ENCODE measurements at regions not wholly inside any gene's neighbourhood (a gene's known extent, or its start where the extent isn't known, plus 50 kb on each side); places are given as distances from the start of the nearest gene placed in this dataset.

DNA sequence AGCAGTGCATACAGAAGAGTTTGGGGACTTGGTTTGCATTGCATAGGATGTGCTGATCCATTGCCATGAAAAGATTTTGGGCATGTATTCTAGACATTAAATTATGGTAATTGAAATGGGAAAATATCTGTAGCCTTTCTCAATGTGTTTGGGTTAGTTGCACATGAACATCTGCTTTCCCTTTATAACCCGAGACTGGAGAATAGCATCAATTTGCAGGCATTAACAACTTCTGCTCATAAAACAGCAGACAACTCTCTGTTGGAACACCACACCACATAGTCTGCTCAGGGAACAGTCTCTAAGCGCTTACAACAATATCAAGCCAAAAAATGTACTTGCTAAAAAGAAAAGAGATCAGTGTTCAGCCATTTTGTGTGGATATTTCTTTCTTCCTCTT lies 1391.1 kb upstream of the LRRTM3 start:
- CTCF ChIA-PET (ENCODE audit: low intra/inter-chr PET ratio, low total read pairs) = no interaction called here
- no peaks in the 10 kb centered on the region for H3K36me3 ChIP-seq (replicated peaks in 1 of 2; ENCODE audit: control insufficient read depth in 1 of 2, insufficient read depth in 2 of 2, low read length in 2 of 2)
- intact Hi-C loops (cut with micrococcal nuclease; ENCODE audit: unreplicated experiment) = no loop called here
- H3K27me3 ChIP-seq (ENCODE audit: control insufficient read depth in 1 of 2, insufficient read depth in 2 of 2, low read length in 2 of 2) = no peaks in the 10 kb centered on the region; a peak in 1 of 5 replicates
- ATAC-seq (no peak), FAIRE-seq (no peak), DNase-seq (ENCODE audit: low spot score) (no peak)
- H3K4me2 ChIP-seq (ENCODE audit: low read depth, low read length) = no peak overlapping the region
- no peak for TF ChIP-seq ZNF773 (CRISPR knock-in tag; IDR thresholded peaks at IDR 0.05; ENCODE audit: borderline replicate concordance)
- no peaks in the 10 kb centered on the region for H3K9me3 ChIP-seq (ENCODE audit: low read length)
- H3K9ac ChIP-seq (ENCODE audit: insufficient read depth, low read depth, low read length) = no peak overlapping the region
- no TSS peak for BruUV-seq (replicated peaks)
- no peak overlapping the region for H2AFZ ChIP-seq (ENCODE audit: low read length)
- H3K79me2 ChIP-seq (ENCODE audit: insufficient read depth, low read length) = no peaks in the 10 kb centered on the region
- in situ Hi-C loops (cut with HindIII; ENCODE audit: extremely low pct_ligation_motif_present, low pct_unique_long_range_greater_than_20kb) = no loop called here
- no peak overlapping the region for H3K4me3 ChIP-seq (replicated peaks in 1 of 3; ENCODE audit: insufficient read depth in 1 of 3, low read depth in 2 of 3, low read length in 3 of 3)
- no peak overlapping the region for H3K27ac ChIP-seq (ENCODE audit: extremely low read length, insufficient read depth, low read length)
- POLR2A ChIA-PET = no interaction called here
- H3K4me1 ChIP-seq (ENCODE audit: insufficient read depth, low read length) = no peaks in the 10 kb centered on the region
- 23% methylated on average over 2 of the region's 2 CpGs for WGBS (ENCODE audit: low lambda C conversion rate)
- no peaks in the 10 kb centered on the region for H4K20me1 ChIP-seq (ENCODE audit: insufficient read depth, low read length)

DNA sequence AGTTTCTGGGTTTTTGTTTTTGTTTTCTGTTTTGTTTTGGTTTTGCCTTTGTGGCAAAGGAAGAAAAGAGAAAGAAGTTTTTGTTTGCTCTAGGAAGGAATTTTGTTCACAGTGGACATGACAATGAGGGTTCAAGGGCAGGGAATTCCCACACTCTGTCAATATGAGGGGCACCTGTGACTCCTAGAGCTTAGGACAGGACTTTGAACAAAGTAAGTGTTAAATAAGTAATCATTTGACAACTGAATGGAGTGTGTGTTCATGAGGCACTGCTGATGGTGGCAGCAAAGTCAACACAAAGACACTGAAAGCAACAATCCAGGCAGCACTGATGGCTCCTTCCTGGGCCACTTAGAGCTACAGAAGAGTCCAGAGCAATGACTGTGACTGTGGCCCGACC lies 1381.1 kb upstream of the LRRTM3 start:
- CTCF ChIA-PET (ENCODE audit: low intra/inter-chr PET ratio, low total read pairs) = no interaction called here
- TF ChIP-seq ZNF30 (CRISPR knock-in tag; IDR thresholded peaks at IDR 0.05) (no peak), SIN3B (IDR thresholded peaks at IDR 0.05; ENCODE audit: low read length) (no peak), STAG1 (CRISPR knock-in tag; IDR thresholded peaks at IDR 0.05) (0 out of 2 replicates have a peak, but pooled peaks have one; percentile 12), HOXD1 (CRISPR knock-in tag; IDR thresholded peaks at IDR 0.05) (no peak), SETDB1 (CRISPR knock-in tag; IDR thresholded peaks at IDR 0.05; ENCODE audit: borderline replicate concordance) (no peak), CREB1 (IDR thresholded peaks at IDR 0.05) (no peak), CREB1 (CRISPR knock-in tag; IDR thresholded peaks at IDR 0.05) (no peak), ZNF790 (CRISPR knock-in tag; IDR thresholded peaks at IDR 0.05; ENCODE audit: borderline replicate concordance) (no peak), TCF7 (IDR thresholded peaks at IDR 0.05; ENCODE audit: low read depth) (peak; percentile 24; the same call in 1 of the 2 replicates), PRPF4 (IDR thresholded peaks at IDR 0.05; ENCODE audit: low read depth, low read length, poor library complexity, severe bottlenecking) (no peak), HNF4A (CRISPR knock-in tag; IDR thresholded peaks at IDR 0.05) (peak; percentile 75), RXRA (CRISPR knock-in tag; IDR thresholded peaks at IDR 0.05) (peak; percentile 83; the same call in 1 of the 2 replicates), ZNF746 (CRISPR knock-in tag; IDR thresholded peaks at IDR 0.05) (no peak), NCOR1 (IDR thresholded peaks at IDR 0.05; ENCODE audit: borderline replicate concordance, low read length) (peak; percentile 71; the same call in 1 of the 2 replicates), GATAD2A (CRISPR knock-in tag; IDR thresholded peaks at IDR 0.05) (0 out of 2 replicates have a peak, but pooled peaks have one; percentile 24), ZBTB3 (CRISPR knock-in tag; IDR thresholded peaks at IDR 0.05; ENCODE audit: borderline replicate concordance, low read depth) (no peak), TBX3 (IDR thresholded peaks at IDR 0.05; ENCODE audit: borderline replicate concordance) (peak; percentile 89)
- TF ChIP-seq, protein P1, sequence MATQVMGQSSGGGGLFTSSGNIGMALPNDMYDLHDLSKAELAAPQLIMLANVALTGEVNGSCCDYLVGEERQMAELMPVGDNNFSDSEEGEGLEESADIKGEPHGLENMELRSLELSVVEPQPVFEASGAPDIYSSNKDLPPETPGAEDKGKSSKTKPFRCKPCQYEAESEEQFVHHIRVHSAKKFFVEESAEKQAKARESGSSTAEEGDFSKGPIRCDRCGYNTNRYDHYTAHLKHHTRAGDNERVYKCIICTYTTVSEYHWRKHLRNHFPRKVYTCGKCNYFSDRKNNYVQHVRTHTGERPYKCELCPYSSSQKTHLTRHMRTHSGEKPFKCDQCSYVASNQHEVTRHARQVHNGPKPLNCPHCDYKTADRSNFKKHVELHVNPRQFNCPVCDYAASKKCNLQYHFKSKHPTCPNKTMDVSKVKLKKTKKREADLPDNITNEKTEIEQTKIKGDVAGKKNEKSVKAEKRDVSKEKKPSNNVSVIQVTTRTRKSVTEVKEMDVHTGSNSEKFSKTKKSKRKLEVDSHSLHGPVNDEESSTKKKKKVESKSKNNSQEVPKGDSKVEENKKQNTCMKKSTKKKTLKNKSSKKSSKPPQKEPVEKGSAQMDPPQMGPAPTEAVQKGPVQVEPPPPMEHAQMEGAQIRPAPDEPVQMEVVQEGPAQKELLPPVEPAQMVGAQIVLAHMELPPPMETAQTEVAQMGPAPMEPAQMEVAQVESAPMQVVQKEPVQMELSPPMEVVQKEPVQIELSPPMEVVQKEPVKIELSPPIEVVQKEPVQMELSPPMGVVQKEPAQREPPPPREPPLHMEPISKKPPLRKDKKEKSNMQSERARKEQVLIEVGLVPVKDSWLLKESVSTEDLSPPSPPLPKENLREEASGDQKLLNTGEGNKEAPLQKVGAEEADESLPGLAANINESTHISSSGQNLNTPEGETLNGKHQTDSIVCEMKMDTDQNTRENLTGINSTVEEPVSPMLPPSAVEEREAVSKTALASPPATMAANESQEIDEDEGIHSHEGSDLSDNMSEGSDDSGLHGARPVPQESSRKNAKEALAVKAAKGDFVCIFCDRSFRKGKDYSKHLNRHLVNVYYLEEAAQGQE (IDR thresholded peaks at IDR 0.05; ENCODE audit: borderline replicate concordance in 1 of 2, low read depth in 1 of 2, low read length in 2 of 2) = peak in 1 of 2 experiments; percentile 40; a peak in 1 of 4 replicates

More for the DNA sequence above, 1381.1 kb upstream of the LRRTM3 start:
- no peaks in the 10 kb centered on the region for H3K27me3 ChIP-seq (ENCODE audit: control insufficient read depth in 1 of 2, insufficient read depth in 2 of 2, low read length in 2 of 2)
- no peak overlapping the region for H3K9ac ChIP-seq (ENCODE audit: insufficient read depth, low read depth, low read length)
- intact Hi-C loops (cut with micrococcal nuclease; ENCODE audit: unreplicated experiment) (no loop called here), in situ Hi-C loops (cut with HindIII; ENCODE audit: extremely low pct_ligation_motif_present, low pct_unique_long_range_greater_than_20kb) (no loop called here)
- H3K4me1 ChIP-seq (ENCODE audit: insufficient read depth, low read length) = peaks cover 13% of the 10 kb centered on the region
- no peak overlapping the region for H3K4me3 ChIP-seq (replicated peaks in 1 of 3; ENCODE audit: insufficient read depth in 1 of 3, low read depth in 2 of 3, low read length in 3 of 3)
- no peaks in the 10 kb centered on the region for H3K9me3 ChIP-seq (ENCODE audit: low read length)
- ATAC-seq (peak; percentile 86), DNase-seq (ENCODE audit: low spot score) (peak; percentile 41), FAIRE-seq (no peak)
- no peak overlapping the region for H2AFZ ChIP-seq (ENCODE audit: low read length)
- no peak overlapping the region for H3K27ac ChIP-seq (ENCODE audit: extremely low read length, insufficient read depth, low read length)
- H3K4me2 ChIP-seq (ENCODE audit: low read depth, low read length) = no peak overlapping the region
- BruUV-seq (replicated peaks) = no TSS peak
- no CpG with 5 or more reads among the region's 1 CpG for WGBS (ENCODE audit: low lambda C conversion rate)
- no peaks in the 10 kb centered on the region for H3K79me2 ChIP-seq (ENCODE audit: insufficient read depth, low read length)
- H4K20me1 ChIP-seq (ENCODE audit: insufficient read depth, low read length) = no peaks in the 10 kb centered on the region
- H3K36me3 ChIP-seq (replicated peaks in 1 of 2; ENCODE audit: control insufficient read depth in 1 of 2, insufficient read depth in 2 of 2, low read length in 2 of 2) = no peaks in the 10 kb centered on the region
- POLR2A ChIA-PET = no interaction called here

Measured in HepG2 (cell line).